CD14-positive monocyte (primary cell): ENCODE measurements at regions not wholly inside any gene's neighbourhood (a gene's known extent, or its start where the extent isn't known, plus 50 kb on each side); places are given as distances from the start of the nearest gene placed in this dataset.

Experiments used
- DNase-seq, 3 donors: peaks; one replicate each; pipeline ENCODE4 v3.0.0-alpha.2; 2011 to 2022
- H2AFZ ChIP-seq: 2 replicates; pipeline ENCODE4 v1.6.0; 2012; ENCODE audit warnings: mild to moderate bottlenecking, low read depth, low read length, inconsistent platforms; ENCODE audit not compliant: insufficient read depth, poor library complexity, severe bottlenecking
- H3K27ac ChIP-seq, 2 donors: 1 replicate in 1 of 2; 2 replicates in 1 of 2; pipeline ENCODE4 v1.5.1; 2012 to 2013; ENCODE audit warnings: low read length in 2 of 2, control low read depth in 1 of 2, inconsistent platforms in 1 of 2, low read depth in 1 of 2, mild to moderate bottlenecking in 1 of 2
- H3K27me3 ChIP-seq, 2 donors: one replicate each; pipeline versions ENCODE4 v1.6.0 to v1.6.1; 2011 to 2013; ENCODE audit warnings: low read length in 2 of 2; ENCODE audit not compliant: control insufficient read depth in 2 of 2, insufficient read depth in 2 of 2
- H3K36me3 ChIP-seq, 2 donors: replicated peaks in 1 of 2; 1 replicate in 1 of 2; 2 replicates in 1 of 2; pipeline versions ENCODE4 v1.5.1 to v1.6.1; 2012 to 2013; ENCODE audit warnings: low read length in 2 of 2, control low read depth in 1 of 2, inconsistent platforms in 1 of 2, mild to moderate bottlenecking in 1 of 2; ENCODE audit not compliant: insufficient read depth in 2 of 2, control insufficient read depth in 1 of 2
- H3K4me1 ChIP-seq, 2 donors: 1 replicate in 1 of 2; 2 replicates in 1 of 2; pipeline versions ENCODE4 v1.5.1 to v1.6.1; 2012 to 2013; ENCODE audit warnings: low read length in 2 of 2, control low read depth in 1 of 2, inconsistent platforms in 1 of 2, mild to moderate bottlenecking in 1 of 2, moderate library complexity in 1 of 2; ENCODE audit not compliant: insufficient read depth in 2 of 2, control insufficient read depth in 1 of 2
- H3K4me2 ChIP-seq: replicated peaks from 2 replicates; pipeline ENCODE3; 2012; ENCODE audit warnings: low read length, moderate library complexity, mild to moderate bottlenecking; ENCODE audit not compliant: poor library complexity, severe bottlenecking; ENCODE audit errors: extremely low read depth
- H3K4me3 ChIP-seq, 3 experiments: fragments of 200-600 bp in 1 of 3; sonication (generic) in 1 of 3; replicated peaks in 1 of 3; 1 replicate in 2 of 3; 2 replicates in 1 of 3; pipeline ENCODE4 v1.5.1; 2011 to 2013; ENCODE audit warnings: low read length in 3 of 3, mild to moderate bottlenecking in 3 of 3, control low read depth in 2 of 3, low read depth in 2 of 3, inconsistent platforms in 1 of 3, moderate library complexity in 1 of 3
- H3K79me2 ChIP-seq: 2 replicates; pipeline ENCODE4 v1.6.0; 2012; ENCODE audit warnings: mild to moderate bottlenecking, control low read depth, inconsistent platforms, low read length, moderate library complexity; ENCODE audit not compliant: insufficient read depth
- H3K9ac ChIP-seq: 2 replicates; pipeline ENCODE4 v1.6.0; 2017; ENCODE audit warnings: low read length, mild to moderate bottlenecking; ENCODE audit not compliant: insufficient read depth, poor library complexity, severe bottlenecking
- H3K9me3 ChIP-seq, 2 donors: replicated peaks in 1 of 2; 1 replicate in 1 of 2; 2 replicates in 1 of 2; pipeline versions ENCODE4 v1.5.1 to v1.6.1; 2012 to 2013; ENCODE audit warnings: low read length in 2 of 2, control low read depth in 1 of 2; ENCODE audit not compliant: control insufficient read depth in 1 of 2, insufficient read depth in 1 of 2
- H4K20me1 ChIP-seq: 2 replicates; pipeline ENCODE4 v1.6.0; 2012; ENCODE audit warnings: mild to moderate bottlenecking, low read length, control low read depth, moderate library complexity; ENCODE audit not compliant: insufficient read depth
- H3K27ac Mint-ChIP-seq, 7 donors: one replicate each; pipeline ENCODE4 v1.8.0; 2020; ENCODE audit warnings: mild to moderate bottlenecking in 7 of 7, mixed read lengths in 7 of 7, moderate library complexity in 6 of 7, inconsistent platforms in 2 of 7
- H3K27me3 Mint-ChIP-seq, 3 donors: one replicate each; pipeline ENCODE4 v1.8.0; 2021 to 2022; ENCODE audit warnings: low read depth in 3 of 3, mild to moderate bottlenecking in 3 of 3, mixed read lengths in 3 of 3, moderate library complexity in 3 of 3, inconsistent platforms in 1 of 3
- H3K36me3 Mint-ChIP-seq, 2 donors: one replicate each; pipeline ENCODE4 v1.8.0; 2020; ENCODE audit warnings: mixed read lengths in 2 of 2, inconsistent platforms in 1 of 2, mild to moderate bottlenecking in 1 of 2
- H3K4me1 Mint-ChIP-seq: one replicate; pipeline ENCODE4 v1.8.0; 2020; ENCODE audit warnings: mild to moderate bottlenecking, mixed read lengths
- H3K4me3 Mint-ChIP-seq, 2 donors: one replicate each; pipeline ENCODE4 v1.8.0; 2020; ENCODE audit warnings: mild to moderate bottlenecking in 2 of 2, mixed read lengths in 2 of 2, moderate library complexity in 1 of 2
- H3K9me3 Mint-ChIP-seq, 7 donors: one replicate each; pipeline ENCODE4 v1.8.0; 2020 to 2022; ENCODE audit warnings: mixed read lengths in 7 of 7, mild to moderate bottlenecking in 6 of 7, moderate library complexity in 6 of 7, inconsistent platforms in 2 of 7
- WGBS: methylation state at CpG from one replicate; pipeline ENCODE4 v1.1.5; 2013; ENCODE audit warnings: missing lambda C conversion rate; ENCODE audit not compliant: insufficient coverage; 5-methylcytosine and 5-hydroxymethylcytosine counted together
- intact Hi-C, 2 donors: fragments of 100-400 bp; cut with micrococcal nuclease; formaldehyde crosslinking; loops; one replicate each; pipeline versions ENCODE4 v1.15.0 to v1.15.1; 2023
- TF ChIP-seq, protein P1 (sequence below): fragments of 200-600 bp; IDR thresholded peaks from one replicate; pipeline ENCODE4 v1.8.0; 2022; ENCODE audit warnings: antibody characterized with exemption, mild to moderate bottlenecking

DNA sequence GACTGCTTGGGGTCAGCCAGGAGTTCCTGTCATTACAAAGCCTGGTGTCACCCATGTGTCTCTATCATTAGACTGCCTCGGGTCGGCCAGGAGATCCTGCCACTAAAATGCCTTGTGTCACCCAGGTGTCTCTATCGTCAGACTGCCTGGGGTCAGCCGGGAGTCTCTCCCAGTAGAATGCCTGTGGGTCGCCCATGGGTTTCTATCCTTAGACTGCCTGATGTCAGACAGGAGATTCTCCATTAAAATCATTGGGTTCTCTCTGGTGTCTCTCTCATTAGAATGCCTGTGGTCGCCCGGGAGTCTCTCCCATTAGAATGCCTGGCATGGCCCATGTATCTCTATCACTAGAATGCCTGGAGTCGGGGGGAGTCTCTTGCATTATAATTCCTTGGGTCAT is 2231.0 kb downstream of the TP53TG3F start:
- intact Hi-C loops, result no loop called here
- Mint-ChIP-seq H3K27ac (no peak overlapping the region), H3K4me3 (no peak overlapping the region), H3K27me3 (no peaks in the 10 kb centered on the region), H3K36me3 (no peaks in the 10 kb centered on the region), H3K4me1 (no peaks in the 10 kb centered on the region), H3K9me3 (peaks cover 14 to 90% (median 61%) of the 10 kb centered on the region in 7 donors)
- no peak for DNase-seq
- Histone ChIP-seq H3K9me3 (peaks cover 90 to 96% of the 10 kb centered on the region in 2 donors), H2AFZ (no peak overlapping the region), H3K79me2 (no peaks in the 10 kb centered on the region), H3K4me3 (no peak overlapping the region), H3K9ac (no peak overlapping the region), H3K27me3 (no peaks in the 10 kb centered on the region), H4K20me1 (no peaks in the 10 kb centered on the region), H3K36me3 (no peaks in the 10 kb centered on the region), H3K4me1 (no peaks in the 10 kb centered on the region), H3K27ac (no peak overlapping the region), H3K4me2 (no peak overlapping the region)
- WGBS, result 75% methylated on average over 7 of the region's 8 CpGs
- TF ChIP-seq, protein P1, sequence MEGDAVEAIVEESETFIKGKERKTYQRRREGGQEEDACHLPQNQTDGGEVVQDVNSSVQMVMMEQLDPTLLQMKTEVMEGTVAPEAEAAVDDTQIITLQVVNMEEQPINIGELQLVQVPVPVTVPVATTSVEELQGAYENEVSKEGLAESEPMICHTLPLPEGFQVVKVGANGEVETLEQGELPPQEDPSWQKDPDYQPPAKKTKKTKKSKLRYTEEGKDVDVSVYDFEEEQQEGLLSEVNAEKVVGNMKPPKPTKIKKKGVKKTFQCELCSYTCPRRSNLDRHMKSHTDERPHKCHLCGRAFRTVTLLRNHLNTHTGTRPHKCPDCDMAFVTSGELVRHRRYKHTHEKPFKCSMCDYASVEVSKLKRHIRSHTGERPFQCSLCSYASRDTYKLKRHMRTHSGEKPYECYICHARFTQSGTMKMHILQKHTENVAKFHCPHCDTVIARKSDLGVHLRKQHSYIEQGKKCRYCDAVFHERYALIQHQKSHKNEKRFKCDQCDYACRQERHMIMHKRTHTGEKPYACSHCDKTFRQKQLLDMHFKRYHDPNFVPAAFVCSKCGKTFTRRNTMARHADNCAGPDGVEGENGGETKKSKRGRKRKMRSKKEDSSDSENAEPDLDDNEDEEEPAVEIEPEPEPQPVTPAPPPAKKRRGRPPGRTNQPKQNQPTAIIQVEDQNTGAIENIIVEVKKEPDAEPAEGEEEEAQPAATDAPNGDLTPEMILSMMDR, result no peak

- Mint-ChIP-seq H3K9me3 (peaks cover 14 to 86% (median 56%) of the 10 kb centered on the region in 7 donors), H3K4me1 (no peaks in the 10 kb centered on the region), H3K4me3 (no peak overlapping the region), H3K27ac (no peak overlapping the region), H3K27me3 (no peaks in the 10 kb centered on the region), H3K36me3 (no peaks in the 10 kb centered on the region)
- Histone ChIP-seq H3K4me2 (no peak overlapping the region), H4K20me1 (no peaks in the 10 kb centered on the region), H3K27me3 (no peaks in the 10 kb centered on the region), H3K79me2 (no peaks in the 10 kb centered on the region), H3K9ac (no peak overlapping the region), H2AFZ (no peak overlapping the region), H3K4me3 (no peak overlapping the region), H3K27ac (no peak overlapping the region), H3K9me3 (peaks cover 84 to 89% of the 10 kb centered on the region in 2 donors), H3K36me3 (no peaks in the 10 kb centered on the region), H3K4me1 (no peaks in the 10 kb centered on the region)
- DNase-seq, result no peak
- TF ChIP-seq, protein P1, result no peak
- WGBS, result 93% methylated on average over 2 of the region's 5 CpGs
- intact Hi-C loops, result no loop called here
Observed at GRCh38 chr16:35691057-35691456, 2231.6 kb downstream of the TP53TG3F start.
